ENCODE measurements at regions not wholly inside any gene's neighbourhood (a gene's known extent, or its start where the extent isn't known, plus 50 kb on each side); places are given as distances from the start of the nearest gene placed in this dataset.

GRCh38 chr9:23582836-23583235, 243.2 kb downstream of the ELAVL2 start:
- no peak overlapping the region for H3K27ac ChIP-seq (ENCODE audit: low read depth in 1 of 3, low read length in 2 of 3)
- no peak overlapping the region for H3K4me3 ChIP-seq (ENCODE audit: low read depth in 1 of 3, low read length in 3 of 3)
- no peak for DNase-seq
- FAIRE-seq = no peak
- H3K36me3 ChIP-seq (ENCODE audit: control insufficient read depth in 3 of 3, insufficient read depth in 2 of 3, low read depth in 1 of 3, low read length in 3 of 3) = no peaks in the 10 kb centered on the region
- H3K27me3 ChIP-seq (ENCODE audit: control insufficient read depth in 3 of 3, insufficient read depth in 3 of 3, low read length in 3 of 3) = no peaks in the 10 kb centered on the region
- H3K9me3 ChIP-seq (ENCODE audit: control insufficient read depth in 2 of 2, insufficient read depth in 1 of 2, low read depth in 1 of 2, low read length in 1 of 2) = no peaks in the 10 kb centered on the region
- 88 to 97% (median 94%) methylated on average over 4 of the region's 4 CpGs for WGBS, 3 donors
- no peaks in the 10 kb centered on the region for H3K4me1 ChIP-seq (ENCODE audit: control insufficient read depth in 3 of 3, insufficient read depth in 2 of 3, low read depth in 1 of 3, low read length in 2 of 3)

GRCh38 chr9:23586906-23587305, 239.1 kb downstream of the ELAVL2 start:
- WGBS, 3 donors = 71 to 88% (median 76%) methylated on average over 1 of the region's 1 CpG
- Histone ChIP-seq H3K9me3 (ENCODE audit: control insufficient read depth in 2 of 2, insufficient read depth in 1 of 2, low read depth in 1 of 2, low read length in 1 of 2) (no peaks in the 10 kb centered on the region), H3K27ac (ENCODE audit: low read depth in 1 of 3, low read length in 2 of 3) (no peak overlapping the region), H3K4me3 (ENCODE audit: low read depth in 1 of 3, low read length in 3 of 3) (no peak overlapping the region), H3K27me3 (ENCODE audit: control insufficient read depth in 3 of 3, insufficient read depth in 3 of 3, low read length in 3 of 3) (no peaks in the 10 kb centered on the region), H3K36me3 (ENCODE audit: control insufficient read depth in 3 of 3, insufficient read depth in 2 of 3, low read depth in 1 of 3, low read length in 3 of 3) (no peaks in the 10 kb centered on the region), H3K4me1 (ENCODE audit: control insufficient read depth in 3 of 3, insufficient read depth in 2 of 3, low read depth in 1 of 3, low read length in 2 of 3) (no peaks in the 10 kb centered on the region)
- FAIRE-seq (no peak), DNase-seq (no peak)

DNA sequence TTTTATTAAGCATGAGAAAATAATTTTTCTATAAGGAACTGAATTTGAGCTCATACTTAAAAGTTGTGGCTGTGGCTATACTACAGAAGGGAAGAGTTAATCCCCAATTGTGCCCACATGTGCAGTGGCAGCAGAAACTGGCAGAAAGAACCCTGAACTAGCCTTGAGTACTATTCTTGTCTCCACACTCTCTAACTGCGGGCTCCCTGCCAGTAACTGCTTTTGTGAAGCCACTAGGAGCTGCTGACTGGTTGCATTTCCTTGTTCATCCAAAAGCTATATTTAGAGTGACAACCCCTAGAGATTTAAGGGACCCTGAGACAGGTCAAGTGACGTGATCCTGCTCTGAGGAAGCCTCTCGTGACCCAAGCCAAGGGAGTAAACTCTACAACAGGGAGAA, 238.6 kb downstream of the ELAVL2 start:
- H3K27ac ChIP-seq (ENCODE audit: low read depth in 1 of 3, low read length in 2 of 3) = no peak overlapping the region
- FAIRE-seq (no peak), DNase-seq (no peak)
- no peak overlapping the region for H3K4me3 ChIP-seq (ENCODE audit: low read depth in 1 of 3, low read length in 3 of 3)
- H3K36me3 ChIP-seq (ENCODE audit: control insufficient read depth in 3 of 3, insufficient read depth in 2 of 3, low read depth in 1 of 3, low read length in 3 of 3) = no peaks in the 10 kb centered on the region
- H3K27me3 ChIP-seq (ENCODE audit: control insufficient read depth in 3 of 3, insufficient read depth in 3 of 3, low read length in 3 of 3) = no peaks in the 10 kb centered on the region
- no peaks in the 10 kb centered on the region for H3K9me3 ChIP-seq (ENCODE audit: control insufficient read depth in 2 of 2, insufficient read depth in 1 of 2, low read depth in 1 of 2, low read length in 1 of 2)
- H3K4me1 ChIP-seq (ENCODE audit: control insufficient read depth in 3 of 3, insufficient read depth in 2 of 3, low read depth in 1 of 3, low read length in 2 of 3) = no peaks in the 10 kb centered on the region
- 59 to 70% (median 59%) methylated on average over 3 of the region's 3 CpGs for WGBS, 3 donors

DNA sequence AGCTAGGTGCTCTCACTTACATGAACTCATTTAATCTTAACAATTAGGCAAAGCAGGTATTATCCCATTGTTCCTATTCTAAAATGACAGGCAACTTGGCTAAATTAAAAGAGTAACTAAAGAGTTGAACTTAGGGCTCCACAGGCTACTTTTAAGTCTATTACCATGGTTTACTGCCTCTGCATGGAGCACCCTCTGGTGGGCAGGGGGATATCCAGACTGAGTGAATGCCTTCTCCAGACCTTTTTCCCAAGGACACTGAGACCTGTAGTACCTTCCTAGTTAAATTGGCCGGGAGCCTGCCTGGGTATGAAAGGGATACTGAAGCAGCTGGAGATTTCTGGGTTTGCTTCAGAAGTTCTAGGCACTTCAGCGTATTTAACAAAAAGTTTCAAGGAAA, 238.1 kb downstream of the ELAVL2 start:
- DNase-seq (no peak), FAIRE-seq (no peak)
- H3K27me3 ChIP-seq (ENCODE audit: control insufficient read depth in 3 of 3, insufficient read depth in 3 of 3, low read length in 3 of 3) = no peaks in the 10 kb centered on the region
- no peak overlapping the region for H3K4me3 ChIP-seq (ENCODE audit: low read depth in 1 of 3, low read length in 3 of 3)
- no peaks in the 10 kb centered on the region for H3K36me3 ChIP-seq (ENCODE audit: control insufficient read depth in 3 of 3, insufficient read depth in 2 of 3, low read depth in 1 of 3, low read length in 3 of 3)
- H3K9me3 ChIP-seq (ENCODE audit: control insufficient read depth in 2 of 2, insufficient read depth in 1 of 2, low read depth in 1 of 2, low read length in 1 of 2) = no peaks in the 10 kb centered on the region
- no peak overlapping the region for H3K27ac ChIP-seq (ENCODE audit: low read depth in 1 of 3, low read length in 2 of 3)
- 74 to 78% (median 77%) methylated on average over 2 of the region's 2 CpGs for WGBS, 3 donors
- no peaks in the 10 kb centered on the region for H3K4me1 ChIP-seq (ENCODE audit: control insufficient read depth in 3 of 3, insufficient read depth in 2 of 3, low read depth in 1 of 3, low read length in 2 of 3)

- Histone ChIP-seq H3K4me3 (ENCODE audit: low read depth in 1 of 3, low read length in 3 of 3) (no peak overlapping the region), H3K27me3 (ENCODE audit: control insufficient read depth in 3 of 3, insufficient read depth in 3 of 3, low read length in 3 of 3) (no peaks in the 10 kb centered on the region), H3K4me1 (ENCODE audit: control insufficient read depth in 3 of 3, insufficient read depth in 2 of 3, low read depth in 1 of 3, low read length in 2 of 3) (no peaks in the 10 kb centered on the region), H3K27ac (ENCODE audit: low read depth in 1 of 3, low read length in 2 of 3) (no peak overlapping the region), H3K36me3 (ENCODE audit: control insufficient read depth in 3 of 3, insufficient read depth in 2 of 3, low read depth in 1 of 3, low read length in 3 of 3) (no peaks in the 10 kb centered on the region), H3K9me3 (ENCODE audit: control insufficient read depth in 2 of 2, insufficient read depth in 1 of 2, low read depth in 1 of 2, low read length in 1 of 2) (no peaks in the 10 kb centered on the region)
- no peak for FAIRE-seq
- DNase-seq = peak; percentile 2 to 3
- WGBS, 3 donors = 61 to 67% (median 65%) methylated on average over 3 of the region's 3 CpGs
Measured at GRCh38 chr9:23590276-23591000, 235.6 kb downstream of the ELAVL2 start.

DNA sequence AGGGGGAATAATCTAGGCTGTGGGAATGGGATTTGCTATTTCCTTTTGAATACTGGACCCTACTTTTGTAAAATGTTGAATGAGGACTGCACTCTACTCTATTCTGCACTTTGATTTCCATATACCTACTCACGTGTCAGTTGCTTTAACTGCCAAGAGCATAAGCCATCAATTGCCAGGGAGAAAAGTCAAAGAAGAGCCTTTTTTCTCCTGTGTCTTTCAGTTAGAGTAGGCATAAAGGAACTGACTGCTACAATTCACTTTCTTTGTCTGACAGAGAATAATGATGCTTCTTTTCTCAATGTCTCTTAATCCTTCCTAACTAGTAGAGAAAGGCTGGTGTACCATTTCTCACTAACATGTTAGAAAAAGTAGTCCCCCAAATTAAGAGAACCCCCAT, 231.6 kb downstream of the ELAVL2 start:
- no peak for DNase-seq
- Histone ChIP-seq H3K4me1 (ENCODE audit: control insufficient read depth in 3 of 3, insufficient read depth in 2 of 3, low read depth in 1 of 3, low read length in 2 of 3) (no peaks in the 10 kb centered on the region), H3K9me3 (ENCODE audit: control insufficient read depth in 2 of 2, insufficient read depth in 1 of 2, low read depth in 1 of 2, low read length in 1 of 2) (no peaks in the 10 kb centered on the region), H3K36me3 (ENCODE audit: control insufficient read depth in 3 of 3, insufficient read depth in 2 of 3, low read depth in 1 of 3, low read length in 3 of 3) (no peaks in the 10 kb centered on the region), H3K27me3 (ENCODE audit: control insufficient read depth in 3 of 3, insufficient read depth in 3 of 3, low read length in 3 of 3) (no peaks in the 10 kb centered on the region), H3K4me3 (ENCODE audit: low read depth in 1 of 3, low read length in 3 of 3) (no peak overlapping the region), H3K27ac (ENCODE audit: low read depth in 1 of 3, low read length in 2 of 3) (no peak overlapping the region)
- WGBS, 3 donors = 70 to 74% (median 74%) methylated on average over 1 of the region's 1 CpG
- FAIRE-seq = no peak

GRCh38 chr9:23596913-23597634, 229.0 kb downstream of the ELAVL2 start:
- Histone ChIP-seq H3K27me3 (ENCODE audit: control insufficient read depth in 3 of 3, insufficient read depth in 3 of 3, low read length in 3 of 3) (no peaks in the 10 kb centered on the region), H3K9me3 (ENCODE audit: control insufficient read depth in 2 of 2, insufficient read depth in 1 of 2, low read depth in 1 of 2, low read length in 1 of 2) (no peaks in the 10 kb centered on the region), H3K4me3 (ENCODE audit: low read depth in 1 of 3, low read length in 3 of 3) (no peak overlapping the region), H3K36me3 (ENCODE audit: control insufficient read depth in 3 of 3, insufficient read depth in 2 of 3, low read depth in 1 of 3, low read length in 3 of 3) (no peaks in the 10 kb centered on the region), H3K27ac (ENCODE audit: low read depth in 1 of 3, low read length in 2 of 3) (no peak overlapping the region), H3K4me1 (ENCODE audit: control insufficient read depth in 3 of 3, insufficient read depth in 2 of 3, low read depth in 1 of 3, low read length in 2 of 3) (no peaks in the 10 kb centered on the region)
- WGBS, 3 donors = 27 to 44% (median 29%) methylated on average over 3 of the region's 3 CpGs
- DNase-seq (no peak), FAIRE-seq (no peak)

GRCh38 chr9:23598994-23599393, 227.0 kb downstream of the ELAVL2 start:
- Histone ChIP-seq H3K27me3 (ENCODE audit: control insufficient read depth in 3 of 3, insufficient read depth in 3 of 3, low read length in 3 of 3) (no peaks in the 10 kb centered on the region), H3K27ac (ENCODE audit: low read depth in 1 of 3, low read length in 2 of 3) (no peak overlapping the region), H3K36me3 (ENCODE audit: control insufficient read depth in 3 of 3, insufficient read depth in 2 of 3, low read depth in 1 of 3, low read length in 3 of 3) (no peaks in the 10 kb centered on the region), H3K4me1 (ENCODE audit: control insufficient read depth in 3 of 3, insufficient read depth in 2 of 3, low read depth in 1 of 3, low read length in 2 of 3) (no peaks in the 10 kb centered on the region), H3K9me3 (ENCODE audit: control insufficient read depth in 2 of 2, insufficient read depth in 1 of 2, low read depth in 1 of 2, low read length in 1 of 2) (no peaks in the 10 kb centered on the region), H3K4me3 (ENCODE audit: low read depth in 1 of 3, low read length in 3 of 3) (no peak overlapping the region)
- DNase-seq = no peak
- WGBS, 3 donors = 34 to 57% (median 49%) methylated on average over 2 of the region's 2 CpGs
- no peak for FAIRE-seq
